GM12891 (cell line): ENCODE measurements at regions not wholly inside any gene's neighbourhood (a gene's known extent, or its start where the extent isn't known, plus 50 kb on each side); places are given as distances from the start of the nearest gene placed in this dataset.
"Not testable (repeated sequence)": the region's sequence is repeated elsewhere in the genome, so short reads cannot be mapped to it uniquely, and the experiment has no call there.

Experiments used
- POLR2A ChIP-seq: IDR thresholded peaks from 2 replicates; pipeline ENCODE4 v1.6.1; 2011; ENCODE audit warnings: low read depth, low read length, control low read depth
- POLR2AphosphoS5 ChIP-seq: IDR thresholded peaks from 2 replicates; pipeline ENCODE4 v1.6.1; 2011; ENCODE audit warnings: low read depth, low read length, control low read depth
- TAF1 ChIP-seq: IDR thresholded peaks from 2 replicates; pipeline ENCODE4 v1.6.1; 2011; ENCODE audit warnings: low read depth, low read length, control low read depth

DNA sequence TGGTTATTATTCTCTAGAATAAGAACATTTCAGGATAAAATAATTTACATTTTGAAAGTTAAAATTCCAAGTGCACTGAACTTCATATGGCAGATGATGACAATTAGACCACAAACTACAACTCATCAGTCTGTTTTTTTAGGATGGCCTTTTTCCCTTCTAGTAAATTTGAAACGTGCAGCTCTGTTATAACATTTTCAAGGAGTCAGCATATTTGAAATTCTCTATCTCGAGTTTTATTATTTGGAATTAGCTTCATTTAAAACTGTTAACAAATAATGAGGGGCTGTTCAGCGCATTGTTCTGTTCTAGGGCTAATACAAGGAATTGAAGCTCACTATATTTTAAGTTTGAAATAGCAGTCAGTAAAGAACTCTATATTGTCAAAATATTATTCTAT, 176.9 kb downstream of the ZNF37A start:
- not testable (repeated sequence) for TF ChIP-seq TAF1, POLR2AphosphoS5, POLR2A
